ENCODE measurements at regions not wholly inside any gene's neighbourhood (a gene's known extent, or its start where the extent isn't known, plus 50 kb on each side); places are given as distances from the start of the nearest gene placed in this dataset.
A peak's percentile ranks its signal among the peaks of the same experiment; 100 is the strongest.

GRCh38 chr9:96022445-96023051, 147.1 kb downstream of the ERCC6L2 start:
- peak; percentile 70 for DNase-seq
- H3K4me1 ChIP-seq: peaks cover 42% of the 10 kb centered on the region
- H3K4me3 ChIP-seq: peak overlapping the region; percentile 68
- no peaks in the 10 kb centered on the region for H3K36me3 ChIP-seq
- peak; percentile 63 to 69 for ATAC-seq
- intact Hi-C loops (cut with DNase I): no loop called here
- H3K9me3 ChIP-seq: no peaks in the 10 kb centered on the region
- peaks cover 37% of the 10 kb centered on the region for H3K27me3 ChIP-seq (ENCODE audit: low read depth)
- H3K27ac ChIP-seq: peak overlapping the region; percentile 79
- TF ChIP-seq, protein P1, sequence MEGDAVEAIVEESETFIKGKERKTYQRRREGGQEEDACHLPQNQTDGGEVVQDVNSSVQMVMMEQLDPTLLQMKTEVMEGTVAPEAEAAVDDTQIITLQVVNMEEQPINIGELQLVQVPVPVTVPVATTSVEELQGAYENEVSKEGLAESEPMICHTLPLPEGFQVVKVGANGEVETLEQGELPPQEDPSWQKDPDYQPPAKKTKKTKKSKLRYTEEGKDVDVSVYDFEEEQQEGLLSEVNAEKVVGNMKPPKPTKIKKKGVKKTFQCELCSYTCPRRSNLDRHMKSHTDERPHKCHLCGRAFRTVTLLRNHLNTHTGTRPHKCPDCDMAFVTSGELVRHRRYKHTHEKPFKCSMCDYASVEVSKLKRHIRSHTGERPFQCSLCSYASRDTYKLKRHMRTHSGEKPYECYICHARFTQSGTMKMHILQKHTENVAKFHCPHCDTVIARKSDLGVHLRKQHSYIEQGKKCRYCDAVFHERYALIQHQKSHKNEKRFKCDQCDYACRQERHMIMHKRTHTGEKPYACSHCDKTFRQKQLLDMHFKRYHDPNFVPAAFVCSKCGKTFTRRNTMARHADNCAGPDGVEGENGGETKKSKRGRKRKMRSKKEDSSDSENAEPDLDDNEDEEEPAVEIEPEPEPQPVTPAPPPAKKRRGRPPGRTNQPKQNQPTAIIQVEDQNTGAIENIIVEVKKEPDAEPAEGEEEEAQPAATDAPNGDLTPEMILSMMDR (IDR thresholded peaks at IDR 0.05): no peak

DNA sequence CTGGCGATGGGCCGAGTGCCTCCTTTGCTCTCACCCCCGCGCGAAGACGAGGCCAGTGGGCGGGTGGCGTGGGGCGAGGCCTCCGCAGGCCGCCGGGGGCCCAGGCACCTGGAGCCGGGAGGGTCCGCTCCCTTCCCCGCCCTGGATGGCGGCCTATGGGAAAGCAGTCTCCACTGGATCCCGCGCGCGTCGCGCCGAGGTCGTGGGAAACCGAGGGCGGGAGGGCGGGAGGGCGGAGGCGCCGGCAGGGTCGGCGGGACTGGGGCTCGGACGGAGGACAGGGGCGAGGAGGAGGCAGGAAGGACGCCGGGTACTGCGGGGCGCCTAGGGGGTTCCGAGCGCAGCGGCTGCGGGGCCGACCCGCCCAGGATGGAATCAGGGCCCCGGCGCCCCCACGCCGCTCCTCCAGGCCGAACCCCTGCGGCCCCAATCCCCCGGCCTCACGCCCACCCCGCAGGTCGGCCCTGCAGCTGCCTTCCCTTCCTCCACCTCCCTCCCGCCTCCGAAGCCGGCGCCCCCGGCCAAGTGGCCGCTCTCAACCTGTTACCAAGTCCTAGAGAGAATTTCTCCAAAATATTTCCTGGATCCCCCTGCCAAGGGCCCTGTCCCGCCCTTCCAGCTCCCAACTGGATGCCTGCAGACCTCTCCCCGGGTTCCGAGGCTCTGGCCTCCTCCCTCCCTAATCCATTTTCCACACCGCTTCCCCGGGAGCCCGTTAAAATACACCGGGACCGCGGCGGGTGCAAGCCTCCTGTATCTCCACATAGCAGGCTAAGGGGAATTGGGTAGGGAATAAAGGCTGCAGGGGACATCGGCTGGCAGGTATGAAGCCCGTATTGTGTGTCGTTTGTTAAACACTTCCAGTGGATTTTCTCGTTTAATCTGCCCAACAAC, 146.3 kb downstream of the ERCC6L2 start:
- ATAC-seq (peak; percentile 36 to 47), DNase-seq (no peak)
- Histone ChIP-seq H3K27ac (peak overlapping the region; percentile 79), H3K27me3 (ENCODE audit: low read depth) (peaks cover 33% of the 10 kb centered on the region), H3K36me3 (peaks cover 7% of the 10 kb centered on the region), H3K4me1 (peaks cover 37% of the 10 kb centered on the region), H3K4me3 (peak overlapping the region; percentile 68), H3K9me3 (no peaks in the 10 kb centered on the region)
- intact Hi-C loops (cut with DNase I): no loop called here
- TF ChIP-seq, protein P1 (IDR thresholded peaks at IDR 0.05): no peak

DNA sequence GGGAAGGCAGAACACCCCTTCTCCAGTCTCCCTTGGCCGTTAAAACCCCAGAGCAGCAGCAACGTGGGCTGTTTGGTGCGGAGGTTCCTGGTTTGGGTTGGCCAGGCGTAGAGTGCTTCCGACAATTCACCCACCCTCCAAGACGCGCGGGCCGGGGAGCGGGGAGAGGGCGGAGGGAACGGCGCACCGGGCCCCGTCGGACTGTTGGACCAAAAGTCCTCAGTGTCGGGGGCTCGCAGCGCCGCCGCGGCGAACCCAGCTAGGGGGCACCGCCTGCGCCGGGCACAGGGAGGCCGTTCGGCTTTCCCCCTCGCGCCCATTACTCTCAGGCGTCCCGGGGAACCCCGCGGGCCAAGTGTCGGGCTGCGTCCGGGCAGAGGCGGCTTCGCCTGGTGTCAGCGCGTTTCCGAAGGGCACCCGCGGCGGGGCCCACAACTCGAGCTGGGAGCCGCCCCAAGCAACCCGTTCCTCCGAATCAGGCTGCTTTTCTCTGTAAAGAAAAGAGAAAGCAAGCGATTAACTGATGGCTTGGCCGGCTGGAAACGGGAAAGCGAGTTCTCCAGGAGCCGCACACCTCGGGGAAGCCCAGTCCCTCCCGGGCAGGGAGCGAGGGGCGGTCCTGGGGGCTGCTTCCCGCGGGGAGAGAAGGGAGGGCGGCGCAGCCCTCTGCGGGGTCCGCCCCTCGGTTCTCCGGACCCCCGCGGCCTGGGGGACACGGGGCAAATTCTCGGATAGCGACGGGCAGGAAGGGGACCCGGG, 145.5 kb downstream of the ERCC6L2 start:
- intact Hi-C loops (cut with DNase I): no loop called here
- Histone ChIP-seq H3K4me1 (peaks cover 37% of the 10 kb centered on the region), H3K36me3 (peaks cover 9% of the 10 kb centered on the region), H3K4me3 (peak overlapping the region; percentile 68), H3K27ac (peak overlapping the region; percentile 79), H3K9me3 (no peaks in the 10 kb centered on the region), H3K27me3 (ENCODE audit: low read depth) (peaks cover 29% of the 10 kb centered on the region)
- peak; percentile 51 to 70 for ATAC-seq
- no peak for DNase-seq
- TF ChIP-seq, protein P1 (IDR thresholded peaks at IDR 0.05): no peak

- peaks cover 37% of the 10 kb centered on the region for H3K4me1 ChIP-seq
- peaks cover 9% of the 10 kb centered on the region for H3K36me3 ChIP-seq
- H3K27me3 ChIP-seq (ENCODE audit: low read depth): peaks cover 26% of the 10 kb centered on the region
- peak overlapping the region; percentile 79 for H3K27ac ChIP-seq
- intact Hi-C loops (cut with DNase I): no loop called here
- no peak for ATAC-seq
- peak overlapping the region; percentile 68 for H3K4me3 ChIP-seq
- no peak for DNase-seq
- TF ChIP-seq, protein P1 (IDR thresholded peaks at IDR 0.05): no peak
- H3K9me3 ChIP-seq: no peaks in the 10 kb centered on the region
These were observed 144.9 kb downstream of the ERCC6L2 start for GRCh38 chr9:96020300-96020791.
